H1 (cell line): ENCODE measurements at regions not wholly inside any gene's neighbourhood (a gene's known extent, or its start where the extent isn't known, plus 50 kb on each side); places are given as distances from the start of the nearest gene placed in this dataset.

Experiments used
- CTCF ChIA-PET: fragments of 300-600 bp; sonication (Branson Sonifier 250); formaldehyde crosslinking; loops from one replicate; lab custom pipeline; 2021; ENCODE audit not compliant: partially characterized antibody; lab: Charles Lee
- POLR2A ChIA-PET: fragments of 300-600 bp; sonication (Branson Sonifier 250); formaldehyde crosslinking; loops from one replicate; lab custom pipeline; 2021; ENCODE audit warnings: inconsistent platforms; ENCODE audit not compliant: partially characterized antibody; lab: Charles Lee
- DNase-seq, 2 experiments: peaks; one replicate each; pipeline versions ENCODE4 v3.0.0 to v3.0.0-alpha.2; 2010 to 2022; ENCODE audit warnings: low spot score in 2 of 2, low read depth in 1 of 2, mixed read lengths in 1 of 2
- FAIRE-seq: peaks from 2 replicates; lab custom pipeline; 2011; peaks lifted over from hg19 to GRCh38; lab: Jason Lieb, UNC
- H2AFZ ChIP-seq: 2 replicates; pipeline ENCODE4 v1.8.1; 2012; ENCODE audit warnings: low read length, inconsistent platforms
- H2AK5ac ChIP-seq: 2 replicates; pipeline ENCODE4 v1.6.1; 2013; ENCODE audit warnings: low read depth, low read length
- H2BK120ac ChIP-seq: replicated peaks from 2 replicates; pipeline ENCODE3; 2013; ENCODE audit warnings: low read depth, low read length, inconsistent platforms
- H2BK12ac ChIP-seq: 2 replicates; pipeline ENCODE4 v1.6.1; 2013; ENCODE audit warnings: low read depth, low read length
- H2BK15ac ChIP-seq: 2 replicates; pipeline ENCODE4 v1.6.1; 2013; ENCODE audit warnings: low read length
- H2BK20ac ChIP-seq: 2 replicates; pipeline ENCODE4 v1.6.1; 2013; ENCODE audit warnings: low read length
- H2BK5ac ChIP-seq: 2 replicates; pipeline ENCODE4 v1.6.1; 2013; ENCODE audit warnings: low read depth, low read length
- H3K14ac ChIP-seq: 2 replicates; pipeline ENCODE4 v1.6.1; 2013; ENCODE audit warnings: inconsistent platforms; ENCODE audit not compliant: insufficient read length
- H3K18ac ChIP-seq: 2 replicates; pipeline ENCODE4 v1.6.1; 2013; ENCODE audit warnings: low read length; ENCODE audit errors: extremely low read depth
- H3K23ac ChIP-seq: 2 replicates; pipeline ENCODE4 v1.6.1; 2013; ENCODE audit warnings: inconsistent platforms; ENCODE audit not compliant: insufficient read length
- H3K23me2 ChIP-seq: 2 replicates; pipeline ENCODE4 v1.6.1; 2013; ENCODE audit warnings: low read depth, low read length
- H3K27ac ChIP-seq: 2 replicates; pipeline ENCODE4 v1.6.1; 2011; ENCODE audit warnings: low read depth, low read length, inconsistent platforms
- H3K27me3 ChIP-seq, 4 experiments: replicated peaks in 1 of 4; 1 replicate in 1 of 4; 2 replicates in 3 of 4; pipeline versions ENCODE4 v1.6.1 to v1.8.1; 2011 to 2013; ENCODE audit warnings: low read length in 3 of 4, mild to moderate bottlenecking in 3 of 4, inconsistent platforms in 2 of 4, mixed read lengths in 2 of 4, moderate library complexity in 1 of 4; ENCODE audit not compliant: control insufficient read depth in 3 of 4, insufficient read depth in 3 of 4; ENCODE audit errors: extremely low read depth in 1 of 4
- H3K36me3 ChIP-seq, 4 experiments: 2 replicates each; pipeline versions ENCODE4 v1.6.1 to v1.8.1; 2011 to 2013; ENCODE audit warnings: mild to moderate bottlenecking in 4 of 4, low read length in 3 of 4, moderate library complexity in 2 of 4, control low read depth in 1 of 4, inconsistent platforms in 1 of 4; ENCODE audit not compliant: insufficient read depth in 4 of 4, control insufficient read depth in 2 of 4
- H3K4ac ChIP-seq: replicated peaks from 2 replicates; pipeline ENCODE3; 2013; ENCODE audit warnings: low read length, low read depth, mixed read lengths, inconsistent platforms; ENCODE audit not compliant: insufficient read length
- H3K4me1 ChIP-seq, 4 experiments: replicated peaks in 1 of 4; 1 replicate in 1 of 4; 2 replicates in 3 of 4; pipeline versions ENCODE4 v1.6.1 to v1.8.1; 2011 to 2013; ENCODE audit warnings: low read length in 3 of 4, inconsistent platforms in 2 of 4, mixed read lengths in 1 of 4; ENCODE audit not compliant: insufficient read depth in 4 of 4, control insufficient read depth in 3 of 4
- H3K4me2 ChIP-seq, 2 experiments: 2 replicates each; pipeline versions ENCODE4 v1.6.1 to v1.8.1; 2011 to 2013; ENCODE audit warnings: low read depth in 2 of 2, low read length in 2 of 2, control low read depth in 1 of 2, inconsistent platforms in 1 of 2, mild to moderate bottlenecking in 1 of 2; ENCODE audit not compliant: insufficient read depth in 1 of 2
- H3K4me3 ChIP-seq, 4 experiments: fragments of 200-600, 300-600 bp in 1 of 4; sonication (generic), shearing (Covaris generic), sonication (Bioruptor Twin) in 1 of 4; 2 replicates each; pipeline versions ENCODE4 v1.5.1 to v1.8.1; 2011 to 2016; ENCODE audit warnings: low read length in 4 of 4, low read depth in 3 of 4, control low read depth in 2 of 4, inconsistent platforms in 2 of 4, mild to moderate bottlenecking in 2 of 4, mixed read lengths in 1 of 4, moderate library complexity in 1 of 4; ENCODE audit not compliant: insufficient read depth in 2 of 4; ENCODE audit errors: extremely low read depth in 1 of 4
- H3K56ac ChIP-seq: replicated peaks from 2 replicates; pipeline ENCODE3; 2013; ENCODE audit warnings: low read depth, mild to moderate bottlenecking, mixed read lengths, low read length, inconsistent platforms; ENCODE audit not compliant: insufficient read length
- H3K79me1 ChIP-seq: 2 replicates; pipeline ENCODE4 v1.6.1; 2013; ENCODE audit warnings: low read depth, low read length, control low read depth
- H3K79me2 ChIP-seq, 2 experiments: 2 replicates each; pipeline versions ENCODE4 v1.6.1 to v1.8.1; 2012 to 2013; ENCODE audit warnings: low read length in 2 of 2, mild to moderate bottlenecking in 2 of 2, inconsistent platforms in 1 of 2; ENCODE audit not compliant: insufficient read depth in 2 of 2, control insufficient read depth in 1 of 2
- H3K9ac ChIP-seq, 4 experiments: replicated peaks in 1 of 4; 1 replicate in 1 of 4; 2 replicates in 3 of 4; pipeline versions ENCODE4 v1.6.1 to v1.8.1; 2011 to 2013; ENCODE audit warnings: low read depth in 3 of 4, low read length in 3 of 4, control low read depth in 2 of 4, mild to moderate bottlenecking in 2 of 4, moderate library complexity in 2 of 4, inconsistent platforms in 1 of 4; ENCODE audit errors: extremely low read depth in 1 of 4
- H3K9me3 ChIP-seq, 2 experiments: 2 replicates each; pipeline versions ENCODE4 v1.6.1 to v1.8.1; 2012 to 2013; ENCODE audit warnings: mild to moderate bottlenecking in 2 of 2, moderate library complexity in 2 of 2, control low read depth in 1 of 2, inconsistent platforms in 1 of 2, low read depth in 1 of 2, low read length in 1 of 2, mixed read lengths in 1 of 2; ENCODE audit not compliant: insufficient read depth in 2 of 2
- H4K20me1 ChIP-seq, 2 experiments: replicated peaks in 1 of 2; 2 replicates each; pipeline versions ENCODE3 to v1.8.1; 2011 to 2013; ENCODE audit warnings: inconsistent platforms in 2 of 2, low read length in 2 of 2, mild to moderate bottlenecking in 1 of 2; ENCODE audit not compliant: insufficient read depth in 2 of 2, control insufficient read depth in 1 of 2
- H4K5ac ChIP-seq: 2 replicates; pipeline ENCODE4 v1.6.1; 2013; ENCODE audit warnings: low read length, low read depth, mixed read lengths, inconsistent platforms; ENCODE audit not compliant: insufficient read length
- H4K8ac ChIP-seq: 2 replicates; pipeline ENCODE4 v1.8.0; 2013; ENCODE audit warnings: mild to moderate bottlenecking, moderate library complexity, low read length, inconsistent platforms; ENCODE audit not compliant: insufficient read depth; ENCODE audit errors: extremely low read depth
- H4K91ac ChIP-seq: replicated peaks from 2 replicates; pipeline ENCODE3; 2013; ENCODE audit warnings: low read length, mixed read lengths, inconsistent platforms; ENCODE audit not compliant: insufficient read length
- ASH2L ChIP-seq: fragments of 200-600, 300-600 bp; sonication (generic); IDR thresholded peaks from one replicate; pipeline ENCODE4 v1.7.1; 2017; ENCODE audit warnings: low read length
- CTBP2 ChIP-seq: IDR thresholded peaks from 2 replicates; pipeline ENCODE4 v1.7.0; 2011; ENCODE audit warnings: borderline replicate concordance, mild to moderate bottlenecking, moderate library complexity, mixed read lengths, low read length; ENCODE audit not compliant: insufficient read depth, insufficient read length
- E2F6 ChIP-seq: IDR thresholded peaks from 2 replicates; pipeline ENCODE4 v1.6.1; 2012; ENCODE audit warnings: inconsistent platforms
- EGR1 ChIP-seq: IDR thresholded peaks from 2 replicates; pipeline ENCODE4 v1.6.1; 2011; ENCODE audit warnings: low read depth, low read length, borderline replicate concordance
- HDAC6 ChIP-seq: IDR thresholded peaks from one replicate; pipeline ENCODE4 v1.7.1; 2012; ENCODE audit warnings: low read depth, mild to moderate bottlenecking, inconsistent platforms, low read length, moderate library complexity
- KDM1A ChIP-seq: fragments of 200-600, 300-600 bp; sonication (generic); IDR thresholded peaks from 2 replicates; pipeline ENCODE4 v1.7.1; 2016; ENCODE audit warnings: mild to moderate bottlenecking, low read length, borderline replicate concordance
- KDM5A ChIP-seq: fragments of 200-600 bp; IDR thresholded peaks from 2 replicates; pipeline ENCODE4 v1.7.1; 2012; ENCODE audit warnings: mild to moderate bottlenecking, low read length, inconsistent platforms, mixed read lengths
- MAX ChIP-seq: IDR thresholded peaks from 2 replicates; pipeline ENCODE4 v1.6.1; 2012; ENCODE audit warnings: inconsistent platforms
- PHF8 ChIP-seq: fragments of 200-600 bp; sonication (generic); conservative IDR thresholded peaks from 2 replicates; pipeline ENCODE4 v1.7.1; 2012; ENCODE audit warnings: low read depth, mild to moderate bottlenecking, inconsistent platforms, low read length, moderate library complexity
- POLR2A ChIP-seq, 2 experiments: IDR thresholded peaks; 1 replicate in 1 of 2; 2 replicates in 1 of 2; pipeline ENCODE4 v1.6.1; 2011; ENCODE audit warnings: low read depth in 2 of 2, low read length in 2 of 2, mild to moderate bottlenecking in 2 of 2; ENCODE audit errors: control extremely low read depth in 1 of 2
- RXRA ChIP-seq: IDR thresholded peaks from 2 replicates; pipeline ENCODE4 v1.6.1; 2011; ENCODE audit warnings: low read depth, mild to moderate bottlenecking, low read length, moderate library complexity; ENCODE audit not compliant: insufficient read depth
- SIX5 ChIP-seq: IDR thresholded peaks from 2 replicates; pipeline ENCODE4 v1.6.1; 2011; ENCODE audit warnings: mild to moderate bottlenecking, low read depth, low read length
- TCF12 ChIP-seq: IDR thresholded peaks from 2 replicates; pipeline ENCODE4 v1.6.1; 2011; ENCODE audit warnings: low read depth, mild to moderate bottlenecking, low read length
- YY1 ChIP-seq: IDR thresholded peaks from 2 replicates; pipeline ENCODE4 v1.6.1; 2011; ENCODE audit warnings: low read depth, mild to moderate bottlenecking, low read length
- ZNF274 ChIP-seq: IDR thresholded peaks from 2 replicates; pipeline ENCODE4 v1.7.0; 2012; ENCODE audit warnings: low read length, borderline replicate concordance; ENCODE audit errors: extremely low read depth
- WGBS, 2 experiments: shearing (Covaris generic) in 1 of 2; methylation state at CpG; one replicate each; pipeline versions ENCODE4 v1.1.6 to v1.1.7; 2013 to 2015; ENCODE audit warnings: low lambda C conversion rate in 2 of 2, mixed read lengths in 2 of 2, inconsistent platforms in 1 of 2, low coverage in 1 of 2, missing lambda C conversion rate in 1 of 2; ENCODE audit not compliant: insufficient replicate concordance in 2 of 2, insufficient coverage in 1 of 2, insufficient read length in 1 of 2; ENCODE audit errors: extremely low coverage in 1 of 2, missing lambda C conversion rate in 1 of 2; 5-methylcytosine and 5-hydroxymethylcytosine counted together

- Histone ChIP-seq H4K8ac (no peak overlapping the region), H4K20me1 (no peaks in the 10 kb centered on the region), H3K79me2 (no peaks in the 10 kb centered on the region), H2AFZ (no peak overlapping the region), H3K9me3 (no peaks in the 10 kb centered on the region), H3K56ac (no peak overlapping the region), H3K14ac (no peak overlapping the region), H3K23me2 (no peaks in the 10 kb centered on the region), H2BK5ac (no peak overlapping the region), H2BK20ac (no peak overlapping the region), H3K4me2 (no peak overlapping the region), H3K18ac (no peak overlapping the region), H3K36me3 (no peaks in the 10 kb centered on the region), H3K79me1 (no peaks in the 10 kb centered on the region), H3K27me3 (no peaks in the 10 kb centered on the region), H4K91ac (no peak overlapping the region), H4K5ac (no peak overlapping the region), H3K4me1 (no peaks in the 10 kb centered on the region), H2BK12ac (no peak overlapping the region), H3K4me3 (no peak overlapping the region), H3K9ac (no peak overlapping the region), H2BK120ac (no peak overlapping the region), H2BK15ac (no peak overlapping the region), H2AK5ac (no peak overlapping the region), H3K27ac (no peak overlapping the region), H3K4ac (no peak overlapping the region), H3K23ac (no peak overlapping the region)
- 94% methylated on average over 7 of the region's 7 CpGs; no CpG with 5 or more reads in 1 of the 2 experiments for WGBS, 2 experiments
- POLR2A ChIA-PET = no interaction called here
- FAIRE-seq = no peak
- no peak for DNase-seq
- CTCF ChIA-PET = interaction anchor here (0.6 kb wide), 1 partner anchor 174 kb away, joined by 3 read pairs; no protein-coding TSS in a partner anchor
- no peak for TF ChIP-seq RXRA
- TF ChIP-seq PHF8 = no peak
- TF ChIP-seq TCF12 = no peak
- TF ChIP-seq EGR1 = no peak
- no peak for TF ChIP-seq KDM5A
- TF ChIP-seq YY1 = no peak
- TF ChIP-seq POLR2A (IDR thresholded peaks at IDR 0.05; ENCODE audit: control extremely low read depth in 1 of 2, low read depth in 2 of 2, low read length in 2 of 2) = no peak
- TF ChIP-seq KDM1A = no peak
- no peak for TF ChIP-seq SIX5
- TF ChIP-seq ZNF274 = no peak
- TF ChIP-seq HDAC6 = no peak
- TF ChIP-seq CTBP2 = no peak
- TF ChIP-seq MAX = no peak
- TF ChIP-seq ASH2L = no peak
- TF ChIP-seq E2F6 = no peak
Measured at GRCh38 chr4:138710297-138710696, 305.3 kb upstream of the NOCT start.
